Memory B cell (primary cell): ENCODE measurements at regions not wholly inside any gene's neighbourhood (a gene's known extent, or its start where the extent isn't known, plus 50 kb on each side); places are given as distances from the start of the nearest gene placed in this dataset.

Experiments
- ATAC-seq: fragments of 150-1000 bp; cut with Tn5 transposase; 2 replicates; pipeline ENCODE4 v1.10.0; 2021; ENCODE audit warnings: low read depth, mild to moderate bottlenecking, moderate library complexity
- DNase-seq, 2 donors: peaks; one replicate each; pipeline ENCODE4 v3.0.0; 2022; ENCODE audit warnings: low spot score in 2 of 2
- H3K27ac Mint-ChIP-seq: one replicate; pipeline ENCODE4 v1.8.0; 2022; ENCODE audit warnings: mild to moderate bottlenecking, moderate library complexity, mixed read lengths
- H3K27me3 Mint-ChIP-seq: one replicate; pipeline ENCODE4 v1.8.0; 2022; ENCODE audit warnings: mixed read lengths
- H3K36me3 Mint-ChIP-seq: one replicate; pipeline ENCODE4 v1.8.0; 2022; ENCODE audit warnings: mild to moderate bottlenecking, mixed read lengths
- H3K4me1 Mint-ChIP-seq: one replicate; pipeline ENCODE4 v1.8.0; 2022; ENCODE audit warnings: mixed read lengths
- H3K4me3 Mint-ChIP-seq: one replicate; pipeline ENCODE4 v1.8.0; 2022; ENCODE audit warnings: mild to moderate bottlenecking, moderate library complexity, mixed read lengths
- H3K9me3 Mint-ChIP-seq: one replicate; pipeline ENCODE4 v1.8.0; 2022; ENCODE audit warnings: mixed read lengths

DNA sequence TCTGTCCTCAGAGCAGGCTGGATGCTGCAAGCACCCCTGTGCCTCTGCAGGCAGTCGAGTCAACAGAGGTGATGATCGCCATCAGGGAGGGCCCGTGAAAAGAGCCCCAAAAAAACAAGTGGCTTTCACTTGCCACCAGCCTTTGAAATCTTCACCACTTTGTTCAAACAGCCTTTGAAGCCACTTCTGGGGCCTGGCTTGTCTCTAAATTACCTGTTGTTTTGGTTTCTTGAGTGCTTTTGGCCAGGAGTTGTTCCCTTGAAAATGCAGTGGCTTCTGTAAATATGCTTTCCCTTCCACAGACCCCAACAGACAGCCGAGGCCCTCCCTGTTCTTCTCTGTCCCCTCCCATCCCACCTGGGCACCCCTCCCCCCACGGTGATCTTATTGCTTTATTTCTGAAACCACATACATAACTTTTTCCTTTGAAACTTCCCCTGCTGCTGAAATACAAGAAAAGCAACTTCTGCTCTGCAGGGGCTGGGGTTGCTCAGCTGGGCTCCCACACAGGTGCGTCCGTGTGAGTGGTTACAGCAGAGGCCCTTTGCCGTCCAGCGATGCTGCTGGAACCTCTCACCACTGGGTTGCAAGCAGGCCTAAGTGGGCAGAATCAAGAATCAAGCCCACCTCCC lies 283.8 kb upstream of the SHH start:
- Mint-ChIP-seq H3K9me3 (no peaks in the 10 kb centered on the region), H3K4me1 (no peaks in the 10 kb centered on the region), H3K36me3 (no peaks in the 10 kb centered on the region), H3K27ac (no peak overlapping the region), H3K4me3 (no peak overlapping the region), H3K27me3 (peaks cover 8% of the 10 kb centered on the region)
- DNase-seq (no peak), ATAC-seq (no peak)

DNA sequence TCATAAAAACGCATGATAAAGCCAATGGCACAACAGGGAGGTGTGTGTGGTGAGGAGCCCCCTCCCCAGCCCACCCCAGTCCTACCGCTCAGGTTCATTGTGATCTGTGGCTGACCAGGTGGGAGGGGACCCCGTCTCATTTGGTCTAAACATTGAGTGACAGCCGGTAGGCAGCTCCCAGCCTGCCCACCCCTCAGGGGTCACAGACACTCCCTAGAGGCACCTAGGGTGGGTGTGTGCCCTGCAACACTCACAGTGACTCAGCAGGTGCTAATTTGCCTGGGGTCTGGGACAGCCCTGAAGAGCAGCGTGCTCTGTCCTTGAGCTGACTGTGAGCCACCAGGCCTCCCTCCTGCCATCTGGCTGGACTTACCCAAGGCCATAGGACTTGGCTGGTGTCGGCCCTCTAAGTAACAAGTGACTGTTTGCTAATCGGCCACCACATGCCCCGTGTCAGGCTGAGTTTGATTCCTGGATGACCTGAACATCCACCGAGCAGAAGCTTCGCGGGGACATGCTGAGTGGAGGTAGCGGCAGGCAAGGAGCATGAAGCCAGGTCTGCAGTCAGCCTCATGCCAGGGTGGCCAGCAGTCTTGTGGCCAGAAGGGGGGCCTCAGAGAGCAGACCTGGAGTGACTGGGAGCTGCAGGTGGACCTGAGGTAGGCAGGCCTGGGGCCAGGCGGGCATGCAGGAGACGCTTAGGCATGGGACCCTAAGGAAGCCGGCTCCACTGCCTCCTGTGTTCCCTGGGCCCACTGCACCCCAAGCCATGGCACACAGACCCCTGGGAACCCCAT lies 282.3 kb upstream of the SHH start:
- peaks cover 1% of the 10 kb centered on the region for H3K9me3 Mint-ChIP-seq
- no peak overlapping the region for H3K27ac Mint-ChIP-seq
- peaks cover 10% of the 10 kb centered on the region for H3K27me3 Mint-ChIP-seq
- ATAC-seq, result no peak
- no peaks in the 10 kb centered on the region for H3K4me1 Mint-ChIP-seq
- no peaks in the 10 kb centered on the region for H3K36me3 Mint-ChIP-seq
- no peak for DNase-seq
- no peak overlapping the region for H3K4me3 Mint-ChIP-seq

DNA sequence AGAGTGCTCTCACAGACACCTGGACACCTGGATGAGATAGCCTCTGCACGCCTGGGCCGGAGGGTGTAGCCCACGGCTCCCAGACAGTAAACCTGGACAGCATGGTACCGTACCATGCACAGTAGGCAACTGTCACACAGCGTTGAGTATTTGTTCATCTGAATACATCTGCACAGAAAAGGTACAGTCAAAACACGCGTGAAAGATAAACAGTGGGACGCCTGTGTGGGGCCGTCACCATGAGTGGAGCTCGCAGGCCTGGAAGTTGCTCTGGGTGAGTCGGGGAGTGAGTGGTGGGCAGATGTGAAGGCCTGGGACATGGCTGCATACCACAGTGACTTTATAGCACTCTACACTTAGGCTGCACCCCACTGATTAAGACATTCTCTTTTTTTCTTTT lies 280.0 kb upstream of the SHH start:
- no peak overlapping the region for H3K27ac Mint-ChIP-seq
- peaks cover 12% of the 10 kb centered on the region for H3K27me3 Mint-ChIP-seq
- no peaks in the 10 kb centered on the region for H3K36me3 Mint-ChIP-seq
- H3K4me3 Mint-ChIP-seq, result no peak overlapping the region
- H3K9me3 Mint-ChIP-seq, result peaks cover 1% of the 10 kb centered on the region
- ATAC-seq, result no peak
- DNase-seq, result no peak
- no peaks in the 10 kb centered on the region for H3K4me1 Mint-ChIP-seq

DNA sequence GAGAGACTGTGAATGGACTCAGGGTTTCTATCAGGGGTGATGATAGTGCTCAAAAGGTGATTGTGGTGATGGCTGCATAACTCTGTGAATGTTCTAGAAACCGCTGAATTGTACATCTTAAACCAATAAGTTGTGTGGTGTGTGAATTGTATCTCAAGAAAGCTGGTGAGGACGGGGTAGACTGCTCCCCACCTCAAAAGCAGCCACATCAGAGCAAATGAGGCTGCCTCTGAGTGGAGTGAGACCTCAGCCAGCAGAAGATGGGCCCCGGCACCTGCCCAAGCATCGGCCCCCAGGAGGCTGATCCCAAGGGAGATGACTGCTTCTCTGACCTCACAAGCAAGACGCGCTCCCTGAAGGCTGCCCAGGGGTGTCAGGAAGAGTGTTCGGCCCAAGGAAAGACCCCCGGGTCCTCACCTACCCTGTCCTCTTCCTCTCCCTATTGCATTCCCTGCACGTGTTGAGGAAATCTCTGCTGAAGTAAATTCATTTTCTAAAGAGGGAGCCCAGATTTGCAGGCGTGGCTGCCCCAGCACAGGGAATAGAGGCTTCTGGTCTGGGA lies 279.3 kb upstream of the SHH start:
- Mint-ChIP-seq H3K36me3 (no peaks in the 10 kb centered on the region), H3K27me3 (peaks cover 12% of the 10 kb centered on the region), H3K9me3 (peaks cover 1% of the 10 kb centered on the region), H3K27ac (no peak overlapping the region), H3K4me3 (no peak overlapping the region), H3K4me1 (no peaks in the 10 kb centered on the region)
- no peak for DNase-seq
- no peak for ATAC-seq

DNA sequence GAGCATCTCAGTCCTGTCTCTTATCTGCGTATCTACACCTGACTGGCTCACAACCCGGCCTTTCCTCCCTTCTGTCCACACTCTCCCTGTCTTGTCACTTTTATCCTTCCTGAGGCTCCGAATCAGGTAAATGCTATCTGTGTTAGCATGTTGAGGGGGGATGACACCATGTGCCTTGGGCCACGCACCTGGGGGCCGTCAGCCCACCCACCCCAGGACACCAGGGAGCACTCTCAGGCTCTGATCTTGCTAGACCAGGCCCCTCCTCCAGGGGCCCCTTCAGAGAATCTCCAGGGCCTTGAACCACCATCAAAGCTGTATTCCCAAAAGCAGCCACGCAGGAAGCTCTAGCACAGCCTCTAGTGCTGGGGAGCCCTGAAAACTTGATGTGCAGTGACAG lies 278.7 kb upstream of the SHH start:
- Mint-ChIP-seq H3K4me3 (no peak overlapping the region), H3K27ac (no peak overlapping the region), H3K36me3 (no peaks in the 10 kb centered on the region), H3K9me3 (peaks cover 1% of the 10 kb centered on the region), H3K4me1 (no peaks in the 10 kb centered on the region), H3K27me3 (peaks cover 12% of the 10 kb centered on the region)
- no peak for DNase-seq
- no peak for ATAC-seq

DNA sequence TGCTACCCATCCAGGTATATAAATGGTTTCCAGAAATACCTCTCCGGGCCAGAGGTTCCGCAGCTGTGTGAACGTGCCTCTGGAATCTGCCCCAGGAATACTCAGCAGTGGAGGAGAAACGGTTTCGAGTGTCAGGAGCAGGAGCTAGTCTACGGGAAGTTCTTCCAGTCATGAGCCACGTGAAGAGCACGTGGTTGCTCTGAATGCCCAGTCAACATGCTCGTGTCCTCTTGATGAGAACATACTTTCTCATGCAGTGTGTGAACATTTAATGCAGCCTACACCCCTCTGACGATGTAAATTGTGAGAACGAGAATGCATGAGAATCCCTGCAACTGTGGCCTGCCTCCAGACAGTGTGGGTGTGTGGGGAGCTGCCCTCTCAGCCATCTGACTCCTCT lies 277.0 kb upstream of the SHH start:
- Mint-ChIP-seq H3K9me3 (peaks cover 1% of the 10 kb centered on the region), H3K4me3 (no peak overlapping the region), H3K36me3 (no peaks in the 10 kb centered on the region), H3K4me1 (no peaks in the 10 kb centered on the region), H3K27ac (no peak overlapping the region), H3K27me3 (peaks cover 12% of the 10 kb centered on the region)
- ATAC-seq (no peak), DNase-seq (no peak)

DNA sequence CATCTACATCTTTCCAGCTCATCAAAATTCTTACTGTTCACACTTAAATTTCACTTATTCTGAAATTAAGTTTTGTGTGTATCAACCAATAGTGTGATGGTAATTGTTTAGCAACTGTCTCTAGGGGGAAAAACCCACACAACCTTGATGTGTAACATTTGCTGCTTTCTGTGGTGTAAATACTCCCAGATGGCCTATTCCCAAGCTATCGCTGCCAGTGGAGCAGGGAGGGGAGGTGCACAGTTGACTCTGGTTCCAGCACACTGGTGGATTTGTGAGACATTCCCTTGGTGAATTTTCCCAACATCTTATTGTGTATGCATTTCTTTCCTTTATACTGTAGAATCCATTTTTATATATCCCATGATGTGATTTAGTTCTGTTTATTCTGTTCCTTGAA lies 275.9 kb upstream of the SHH start:
- no peak overlapping the region for H3K27ac Mint-ChIP-seq
- ATAC-seq (no peak), DNase-seq (no peak)
- no peaks in the 10 kb centered on the region for H3K36me3 Mint-ChIP-seq
- H3K9me3 Mint-ChIP-seq, result peaks cover 1% of the 10 kb centered on the region
- no peak overlapping the region for H3K4me3 Mint-ChIP-seq
- H3K4me1 Mint-ChIP-seq, result no peaks in the 10 kb centered on the region
- H3K27me3 Mint-ChIP-seq, result peaks cover 6% of the 10 kb centered on the region

DNA sequence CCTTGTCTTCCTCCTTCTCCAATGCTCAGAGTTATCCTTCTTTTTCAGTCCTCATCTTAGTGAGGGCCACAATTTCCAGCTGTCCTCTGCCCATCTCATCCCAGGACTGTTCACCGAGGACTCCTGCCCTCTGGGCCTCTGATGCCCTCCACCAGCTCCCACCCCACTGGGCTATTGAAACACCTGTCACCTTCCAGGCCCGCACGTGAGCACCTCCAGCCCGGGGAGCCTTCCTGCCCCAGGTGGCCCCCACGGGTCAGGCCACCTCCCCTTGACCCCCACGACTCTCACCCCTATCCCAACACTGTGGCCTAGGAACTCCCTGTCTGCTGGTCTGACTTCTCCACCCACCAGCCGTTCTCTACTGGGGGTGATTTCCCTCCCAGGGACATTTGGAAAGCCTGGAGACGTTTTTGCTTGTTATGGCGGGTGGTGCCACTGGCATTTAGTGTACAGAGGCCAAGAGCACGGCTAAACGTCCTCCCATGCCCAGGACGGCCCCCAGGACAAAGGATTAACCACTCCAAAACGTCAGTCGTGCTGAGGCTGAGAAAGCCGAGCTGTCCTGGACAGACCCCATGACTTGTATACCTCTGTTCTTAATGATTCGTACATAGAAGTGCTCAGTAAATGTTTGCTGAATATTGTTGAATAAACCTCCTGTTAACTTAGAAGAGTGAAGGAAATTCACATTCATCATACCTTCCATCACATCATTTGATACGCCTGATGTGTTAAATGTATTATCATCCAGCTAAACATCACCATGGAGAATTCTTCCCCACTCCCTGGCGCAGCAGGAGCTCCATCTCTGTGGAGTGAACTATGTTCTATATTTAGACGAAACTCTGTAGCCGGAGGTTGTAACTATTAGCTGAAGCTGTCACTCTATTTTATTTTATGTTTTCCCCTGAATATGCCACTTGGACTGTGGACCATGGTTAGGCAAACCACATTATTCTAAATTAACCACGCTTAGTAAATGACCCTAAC lies 270.1 kb upstream of the SHH start:
- no peak for ATAC-seq
- DNase-seq, result no peak
- Mint-ChIP-seq H3K9me3 (no peaks in the 10 kb centered on the region), H3K27ac (no peak overlapping the region), H3K4me3 (no peak overlapping the region), H3K27me3 (peaks cover 3% of the 10 kb centered on the region), H3K36me3 (no peaks in the 10 kb centered on the region), H3K4me1 (no peaks in the 10 kb centered on the region)

DNA sequence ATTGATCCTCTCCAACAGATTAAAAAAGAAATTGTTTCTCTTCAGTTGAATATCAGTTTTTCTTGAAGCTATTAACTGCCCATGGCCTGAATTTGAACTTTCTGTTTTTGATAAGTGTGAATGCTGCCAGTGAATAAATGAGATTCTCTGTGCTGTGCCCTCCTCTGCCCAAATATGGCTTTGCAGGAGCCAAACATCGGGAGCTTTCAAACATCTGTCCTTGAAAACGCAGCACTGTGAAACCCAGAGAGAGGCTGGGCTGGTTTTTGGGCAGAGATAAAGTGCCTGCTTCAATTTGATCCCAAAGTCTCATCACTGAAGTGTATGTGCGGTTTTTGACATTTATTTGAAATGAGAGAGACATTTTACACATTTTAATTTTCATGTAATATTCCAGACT lies 268.3 kb upstream of the SHH start:
- ATAC-seq (no peak), DNase-seq (no peak)
- Mint-ChIP-seq H3K9me3 (no peaks in the 10 kb centered on the region), H3K36me3 (no peaks in the 10 kb centered on the region), H3K27ac (no peak overlapping the region), H3K4me3 (no peak overlapping the region), H3K27me3 (peaks cover 3% of the 10 kb centered on the region), H3K4me1 (no peaks in the 10 kb centered on the region)

DNA sequence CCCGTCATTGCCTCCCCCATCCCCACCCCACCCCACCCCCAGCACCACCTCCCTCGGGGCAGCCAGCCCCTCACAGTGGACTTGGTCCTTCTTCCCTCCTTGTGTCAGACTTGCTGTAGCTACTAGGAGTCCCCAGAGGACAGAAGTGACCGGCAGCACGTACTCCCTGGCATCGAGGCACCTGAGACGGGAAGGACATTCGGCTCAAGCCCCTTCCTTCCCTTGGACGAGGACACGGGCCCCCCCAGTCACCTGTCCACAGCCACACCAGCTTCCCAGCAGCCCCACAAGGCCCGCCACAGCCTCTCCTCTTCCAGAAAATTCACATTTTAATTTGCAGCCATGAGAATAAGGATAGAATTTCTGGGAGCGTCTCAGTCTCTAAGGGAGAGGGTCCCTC lies 267.8 kb upstream of the SHH start:
- Mint-ChIP-seq H3K36me3 (no peaks in the 10 kb centered on the region), H3K4me1 (no peaks in the 10 kb centered on the region), H3K4me3 (no peak overlapping the region), H3K27me3 (peaks cover 3% of the 10 kb centered on the region), H3K9me3 (no peaks in the 10 kb centered on the region), H3K27ac (no peak overlapping the region)
- DNase-seq (no peak), ATAC-seq (no peak)

DNA sequence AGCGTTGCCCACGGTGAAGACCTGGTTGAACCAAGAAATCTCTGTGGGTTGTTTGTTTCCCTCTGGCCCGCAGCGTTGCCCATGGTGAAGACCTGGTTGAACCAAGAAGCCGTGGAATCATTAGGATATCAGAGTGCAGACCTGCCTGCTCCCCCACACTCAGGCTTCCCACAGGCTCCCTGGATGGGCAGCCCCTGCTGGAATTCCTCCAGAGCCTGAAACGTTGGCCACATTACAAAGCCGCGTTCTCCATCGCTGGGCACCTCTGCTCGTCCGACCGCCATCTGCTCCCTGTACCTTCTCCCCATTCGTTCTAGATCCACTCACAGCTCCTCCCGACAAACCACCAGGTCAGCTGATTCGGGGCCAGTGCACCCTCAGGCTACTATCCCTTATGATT lies 266.9 kb upstream of the SHH start:
- H3K27ac Mint-ChIP-seq, result no peak overlapping the region
- no peak for DNase-seq
- H3K9me3 Mint-ChIP-seq, result no peaks in the 10 kb centered on the region
- no peaks in the 10 kb centered on the region for H3K36me3 Mint-ChIP-seq
- no peaks in the 10 kb centered on the region for H3K4me1 Mint-ChIP-seq
- peaks cover 2% of the 10 kb centered on the region for H3K27me3 Mint-ChIP-seq
- no peak for ATAC-seq
- no peak overlapping the region for H3K4me3 Mint-ChIP-seq

DNA sequence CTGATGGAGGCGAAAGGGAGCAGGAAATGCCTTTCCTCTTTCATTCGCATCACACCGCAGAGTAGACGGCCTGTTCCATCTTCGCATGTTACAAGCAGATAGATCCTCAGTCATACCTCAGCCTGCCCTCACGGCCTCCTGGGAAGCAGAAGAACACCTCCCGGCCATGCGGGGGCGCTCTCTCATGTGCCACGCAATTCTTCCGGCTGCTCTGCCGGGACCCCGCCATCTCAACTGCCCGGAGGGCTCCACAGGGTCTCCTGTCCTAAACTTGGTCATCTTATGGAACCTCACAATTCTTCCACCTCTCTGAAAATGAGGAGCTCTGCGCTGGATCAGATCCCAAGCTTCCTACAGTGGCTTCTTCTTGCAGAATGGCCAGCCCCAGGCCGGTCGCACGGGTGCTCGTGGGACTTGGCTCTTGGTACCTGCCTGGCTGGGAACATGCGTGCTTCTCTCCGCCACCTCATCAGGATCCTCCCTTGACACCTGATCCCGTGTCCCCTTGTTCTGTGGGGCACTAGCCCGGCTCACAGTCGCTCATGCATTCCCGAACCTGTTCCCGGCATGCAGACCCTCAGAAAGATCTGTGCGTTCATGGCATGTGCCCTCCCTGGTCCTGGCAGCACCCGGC lies 262.8 kb upstream of the SHH start:
- Mint-ChIP-seq H3K4me1 (no peaks in the 10 kb centered on the region), H3K4me3 (no peak overlapping the region), H3K9me3 (peaks cover 1% of the 10 kb centered on the region), H3K36me3 (no peaks in the 10 kb centered on the region), H3K27me3 (peaks cover 2% of the 10 kb centered on the region), H3K27ac (no peak overlapping the region)
- no peak for ATAC-seq
- no peak for DNase-seq

DNA sequence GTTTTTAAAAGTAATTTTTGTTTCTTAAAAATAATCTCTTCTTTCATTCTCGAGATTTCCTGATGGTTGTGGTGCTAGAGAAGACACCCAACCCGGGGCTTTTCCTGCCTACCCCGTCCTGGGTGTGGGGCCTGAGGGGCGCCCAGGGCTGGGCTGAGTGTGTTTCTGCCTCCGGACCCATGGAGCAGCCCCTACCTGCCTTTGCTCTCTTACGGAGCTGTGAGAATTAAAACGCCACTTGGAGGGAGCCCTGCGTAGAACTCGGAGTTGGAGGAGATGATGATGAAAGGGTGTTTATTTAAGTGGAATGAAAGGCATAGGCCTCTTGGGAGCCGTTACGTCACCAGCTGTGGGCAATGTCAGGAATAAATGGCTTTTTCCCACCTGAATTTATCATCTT lies 261.8 kb upstream of the SHH start:
- no peaks in the 10 kb centered on the region for H3K36me3 Mint-ChIP-seq
- DNase-seq (no peak), ATAC-seq (no peak)
- H3K27me3 Mint-ChIP-seq, result peaks cover 4% of the 10 kb centered on the region
- H3K4me3 Mint-ChIP-seq, result no peak overlapping the region
- H3K9me3 Mint-ChIP-seq, result peaks cover 5% of the 10 kb centered on the region
- peaks cover 2% of the 10 kb centered on the region for H3K4me1 Mint-ChIP-seq
- H3K27ac Mint-ChIP-seq, result no peak overlapping the region
